ACC112 (cell line): ENCODE measurements at regions not wholly inside any gene's neighbourhood (a gene's known extent, or its start where the extent isn't known, plus 50 kb on each side); places are given as distances from the start of the nearest gene placed in this dataset.
"Not testable (repeated sequence)": the region's sequence is repeated elsewhere in the genome, so short reads cannot be mapped to it uniquely, and the experiment has no call there.

ENCODE experiments used
- H2AFZ ChIP-seq: fragments of 200-600 bp; sonication (generic); one replicate; pipeline ENCODE4 v1.6.0; 2017; ENCODE audit warnings: antibody characterized with exemption, low read length; ENCODE audit not compliant: unreplicated experiment
- H3K27ac ChIP-seq: fragments of 200-600 bp; sonication (generic); 2 replicates; pipeline ENCODE4 v1.5.1; 2014; ENCODE audit warnings: low read depth, mild to moderate bottlenecking, antibody characterized with exemption, low read length, moderate library complexity
- H3K27me3 ChIP-seq: fragments of 200-600 bp; sonication (generic); 2 replicates; pipeline ENCODE4 v1.6.1; 2014; ENCODE audit warnings: mild to moderate bottlenecking, antibody characterized with exemption, low read length, moderate library complexity, mixed read lengths; ENCODE audit not compliant: insufficient read depth
- H3K36me3 ChIP-seq: fragments of 200-600 bp; sonication (generic); 2 replicates; pipeline ENCODE4 v1.6.1; 2016; ENCODE audit warnings: mild to moderate bottlenecking, antibody characterized with exemption, low read length, moderate library complexity, mixed read lengths; ENCODE audit not compliant: insufficient read depth
- H3K4me1 ChIP-seq: fragments of 200-600 bp; sonication (generic); one replicate; pipeline ENCODE4 v1.6.1; 2016; ENCODE audit warnings: low read length, mixed read lengths; ENCODE audit not compliant: insufficient read depth, unreplicated experiment, control insufficient read depth
- H3K4me3 ChIP-seq: fragments of 200-600 bp; sonication (generic); 2 replicates; pipeline ENCODE4 v1.5.1; 2014; ENCODE audit warnings: mild to moderate bottlenecking, low read depth, low read length
- H3K79me2 ChIP-seq: fragments of 200-600 bp; sonication (generic); one replicate; pipeline ENCODE4 v1.6.0; 2016; ENCODE audit warnings: low read length; ENCODE audit not compliant: control insufficient read depth, unreplicated experiment, insufficient read depth

GRCh38 chr16:29148131-29148691, 163.4 kb downstream of the LAT start:
- H2AFZ ChIP-seq = no peak overlapping the region
- H3K27ac ChIP-seq = no peak overlapping the region
- H3K4me1 ChIP-seq = no peaks in the 10 kb centered on the region
- H3K79me2 ChIP-seq = no peaks in the 10 kb centered on the region
- no peak overlapping the region for H3K4me3 ChIP-seq
- no peaks in the 10 kb centered on the region for H3K27me3 ChIP-seq
- H3K36me3 ChIP-seq = no peaks in the 10 kb centered on the region

- H3K27me3 ChIP-seq, H3K4me3 ChIP-seq, H2AFZ ChIP-seq, H3K36me3 ChIP-seq, H3K4me1 ChIP-seq, H3K27ac ChIP-seq, H3K79me2 ChIP-seq: not testable (repeated sequence)
These were observed 162.9 kb downstream of the LAT start for GRCh38 chr16:29147710-29148109.

GRCh38 chr16:29146808-29147643, 162.2 kb downstream of the LAT start:
- H3K4me1 ChIP-seq, H2AFZ ChIP-seq, H3K36me3 ChIP-seq, H3K27ac ChIP-seq, H3K4me3 ChIP-seq, H3K79me2 ChIP-seq, H3K27me3 ChIP-seq: not testable (repeated sequence)

GRCh38 chr16:29146266-29146665, 161.4 kb downstream of the LAT start:
- H3K4me1 ChIP-seq = no peaks in the 10 kb centered on the region
- H3K79me2 ChIP-seq = no peaks in the 10 kb centered on the region
- no peak overlapping the region for H3K27ac ChIP-seq
- H3K36me3 ChIP-seq = no peaks in the 10 kb centered on the region
- H3K4me3 ChIP-seq = no peak overlapping the region
- no peak overlapping the region for H2AFZ ChIP-seq
- no peaks in the 10 kb centered on the region for H3K27me3 ChIP-seq

- H3K27ac ChIP-seq, H3K27me3 ChIP-seq, H3K36me3 ChIP-seq, H3K4me1 ChIP-seq, H3K79me2 ChIP-seq, H2AFZ ChIP-seq, H3K4me3 ChIP-seq: not testable (repeated sequence)
These were observed 160.8 kb downstream of the LAT start for GRCh38 chr16:29145486-29146225.

- H3K36me3 ChIP-seq, H3K79me2 ChIP-seq, H3K4me1 ChIP-seq, H3K27me3 ChIP-seq, H3K4me3 ChIP-seq, H3K27ac ChIP-seq, H2AFZ ChIP-seq: not testable (repeated sequence)
These were observed 160.2 kb downstream of the LAT start for GRCh38 chr16:29145086-29145485.

GRCh38 chr16:29144669-29145062, 159.8 kb downstream of the LAT start:
- not testable (repeated sequence) for H3K27me3 ChIP-seq, H3K4me3 ChIP-seq, H2AFZ ChIP-seq, H3K4me1 ChIP-seq, H3K79me2 ChIP-seq, H3K27ac ChIP-seq, H3K36me3 ChIP-seq

- not testable (repeated sequence) for H3K4me3 ChIP-seq, H3K27me3 ChIP-seq, H3K4me1 ChIP-seq, H2AFZ ChIP-seq, H3K27ac ChIP-seq, H3K79me2 ChIP-seq, H3K36me3 ChIP-seq
These were observed 159.2 kb downstream of the LAT start for GRCh38 chr16:29143739-29144668.

GRCh38 chr16:29142506-29142905, 157.7 kb downstream of the LAT start:
- H3K79me2 ChIP-seq, H3K4me1 ChIP-seq, H3K4me3 ChIP-seq, H3K36me3 ChIP-seq, H2AFZ ChIP-seq, H3K27ac ChIP-seq, H3K27me3 ChIP-seq: not testable (repeated sequence)

GRCh38 chr16:29141586-29142324, 156.9 kb downstream of the LAT start:
- H3K4me1 ChIP-seq = no peaks in the 10 kb centered on the region
- H3K27ac ChIP-seq = no peak overlapping the region
- H3K36me3 ChIP-seq = no peaks in the 10 kb centered on the region
- no peak overlapping the region for H3K4me3 ChIP-seq
- no peaks in the 10 kb centered on the region for H3K27me3 ChIP-seq
- no peaks in the 10 kb centered on the region for H3K79me2 ChIP-seq
- H2AFZ ChIP-seq = no peak overlapping the region
